ENCODE measurements at regions not wholly inside any gene's neighbourhood (a gene's known extent, or its start where the extent isn't known, plus 50 kb on each side); places are given as distances from the start of the nearest gene placed in this dataset.

DNA sequence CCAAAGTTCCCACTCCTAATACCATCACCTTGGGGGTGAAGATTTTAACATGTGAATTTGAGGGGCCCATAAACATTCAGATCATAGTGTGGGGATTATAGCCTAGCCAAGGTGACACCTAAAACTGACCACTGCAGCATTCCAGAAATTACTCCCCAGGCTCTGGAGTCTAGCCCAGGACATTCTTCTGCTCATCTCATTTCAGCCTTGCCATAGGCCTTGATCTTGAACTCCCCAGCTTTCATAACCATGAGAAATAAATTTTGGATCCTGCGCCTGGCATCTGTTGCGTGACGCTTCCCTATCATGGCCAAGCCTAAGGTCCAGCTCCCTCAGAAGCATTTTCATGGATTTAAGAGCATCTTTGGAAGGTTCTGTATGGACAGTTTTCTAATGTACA lies 502.9 kb upstream of the THBS1 start:
- no peak for TF ChIP-seq ESRRA (IDR thresholded peaks at IDR 0.05; ENCODE audit: borderline replicate concordance, low read length)
- TF ChIP-seq, protein P1, sequence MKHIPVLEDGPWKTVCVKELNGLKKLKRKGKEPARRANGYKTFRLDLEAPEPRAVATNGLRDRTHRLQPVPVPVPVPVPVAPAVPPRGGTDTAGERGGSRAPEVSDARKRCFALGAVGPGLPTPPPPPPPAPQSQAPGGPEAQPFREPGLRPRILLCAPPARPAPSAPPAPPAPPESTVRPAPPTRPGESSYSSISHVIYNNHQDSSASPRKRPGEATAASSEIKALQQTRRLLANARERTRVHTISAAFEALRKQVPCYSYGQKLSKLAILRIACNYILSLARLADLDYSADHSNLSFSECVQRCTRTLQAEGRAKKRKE (CRISPR knock-in tag; IDR thresholded peaks at IDR 0.05; ENCODE audit: low read depth) = no peak
- TF ChIP-seq HOXB13 (CRISPR knock-in tag; IDR thresholded peaks at IDR 0.05; ENCODE audit: low read depth) = no peak
- no peak for TF ChIP-seq NR3C1 (IDR thresholded peaks at IDR 0.05)
- TF ChIP-seq CHD4 (IDR thresholded peaks at IDR 0.05; ENCODE audit: borderline replicate concordance) = no peak
- TF ChIP-seq POLR2A (IDR thresholded peaks at IDR 0.05; ENCODE audit: low read length) = no peak
- TF ChIP-seq HOXB5 (CRISPR knock-in tag; IDR thresholded peaks at IDR 0.05) = no peak
- TF ChIP-seq MAFK (IDR thresholded peaks at IDR 0.05; ENCODE audit: partially characterized antibody) = no peak
- no peak for TF ChIP-seq ZSCAN20 (CRISPR knock-in tag; IDR thresholded peaks at IDR 0.05)
- TF ChIP-seq HDAC2 (IDR thresholded peaks at IDR 0.05) = no peak
- TF ChIP-seq, protein P2, sequence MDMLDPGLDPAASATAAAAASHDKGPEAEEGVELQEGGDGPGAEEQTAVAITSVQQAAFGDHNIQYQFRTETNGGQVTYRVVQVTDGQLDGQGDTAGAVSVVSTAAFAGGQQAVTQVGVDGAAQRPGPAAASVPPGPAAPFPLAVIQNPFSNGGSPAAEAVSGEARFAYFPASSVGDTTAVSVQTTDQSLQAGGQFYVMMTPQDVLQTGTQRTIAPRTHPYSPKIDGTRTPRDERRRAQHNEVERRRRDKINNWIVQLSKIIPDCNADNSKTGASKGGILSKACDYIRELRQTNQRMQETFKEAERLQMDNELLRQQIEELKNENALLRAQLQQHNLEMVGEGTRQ (IDR thresholded peaks at IDR 0.05) = no peak
- TF ChIP-seq GATA3 (IDR thresholded peaks at IDR 0.05; ENCODE audit: borderline replicate concordance) = no peak
- no peak for TF ChIP-seq CHD2 (IDR thresholded peaks at IDR 0.05; ENCODE audit: low read length, partially characterized antibody)
- TF ChIP-seq RAD21 (conservative IDR thresholded peaks at IDR 0.05 in 1 of 2, IDR thresholded peaks at IDR 0.05 in 1 of 2) = no peak
- TF ChIP-seq, protein P3, sequence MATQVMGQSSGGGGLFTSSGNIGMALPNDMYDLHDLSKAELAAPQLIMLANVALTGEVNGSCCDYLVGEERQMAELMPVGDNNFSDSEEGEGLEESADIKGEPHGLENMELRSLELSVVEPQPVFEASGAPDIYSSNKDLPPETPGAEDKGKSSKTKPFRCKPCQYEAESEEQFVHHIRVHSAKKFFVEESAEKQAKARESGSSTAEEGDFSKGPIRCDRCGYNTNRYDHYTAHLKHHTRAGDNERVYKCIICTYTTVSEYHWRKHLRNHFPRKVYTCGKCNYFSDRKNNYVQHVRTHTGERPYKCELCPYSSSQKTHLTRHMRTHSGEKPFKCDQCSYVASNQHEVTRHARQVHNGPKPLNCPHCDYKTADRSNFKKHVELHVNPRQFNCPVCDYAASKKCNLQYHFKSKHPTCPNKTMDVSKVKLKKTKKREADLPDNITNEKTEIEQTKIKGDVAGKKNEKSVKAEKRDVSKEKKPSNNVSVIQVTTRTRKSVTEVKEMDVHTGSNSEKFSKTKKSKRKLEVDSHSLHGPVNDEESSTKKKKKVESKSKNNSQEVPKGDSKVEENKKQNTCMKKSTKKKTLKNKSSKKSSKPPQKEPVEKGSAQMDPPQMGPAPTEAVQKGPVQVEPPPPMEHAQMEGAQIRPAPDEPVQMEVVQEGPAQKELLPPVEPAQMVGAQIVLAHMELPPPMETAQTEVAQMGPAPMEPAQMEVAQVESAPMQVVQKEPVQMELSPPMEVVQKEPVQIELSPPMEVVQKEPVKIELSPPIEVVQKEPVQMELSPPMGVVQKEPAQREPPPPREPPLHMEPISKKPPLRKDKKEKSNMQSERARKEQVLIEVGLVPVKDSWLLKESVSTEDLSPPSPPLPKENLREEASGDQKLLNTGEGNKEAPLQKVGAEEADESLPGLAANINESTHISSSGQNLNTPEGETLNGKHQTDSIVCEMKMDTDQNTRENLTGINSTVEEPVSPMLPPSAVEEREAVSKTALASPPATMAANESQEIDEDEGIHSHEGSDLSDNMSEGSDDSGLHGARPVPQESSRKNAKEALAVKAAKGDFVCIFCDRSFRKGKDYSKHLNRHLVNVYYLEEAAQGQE (IDR thresholded peaks at IDR 0.05) = no peak
- TF ChIP-seq RCOR1 (IDR thresholded peaks at IDR 0.05; ENCODE audit: low read depth, low read length) = no peak
- no peak for TF ChIP-seq NPAS2 (CRISPR knock-in tag; IDR thresholded peaks at IDR 0.05; ENCODE audit: borderline replicate concordance)
- Histone ChIP-seq H3K27ac (peak overlapping the region; percentile 80), H3K9me3 (0 out of 3 replicates have a peak, but pooled peaks cover 2% of the 10 kb centered on the region), H3K4me1 (peaks cover 22% of the 10 kb centered on the region), H3K4me3 (no peak overlapping the region), H3K4me2 (peak overlapping the region; percentile 75; the same call in 1 of the 3 replicates)
- WGBS (ENCODE audit: missing lambda C conversion rate) = 100% methylated on average over 3 of the region's 3 CpGs
- ChIA-PET CTCF (no interaction called here), POLR2A (no interaction called here)
- FAIRE-seq (no peak), DNase-seq (ENCODE audit: low read depth in 1 of 2, low spot score in 1 of 2) (no peak), ATAC-seq (no peak)

DNA sequence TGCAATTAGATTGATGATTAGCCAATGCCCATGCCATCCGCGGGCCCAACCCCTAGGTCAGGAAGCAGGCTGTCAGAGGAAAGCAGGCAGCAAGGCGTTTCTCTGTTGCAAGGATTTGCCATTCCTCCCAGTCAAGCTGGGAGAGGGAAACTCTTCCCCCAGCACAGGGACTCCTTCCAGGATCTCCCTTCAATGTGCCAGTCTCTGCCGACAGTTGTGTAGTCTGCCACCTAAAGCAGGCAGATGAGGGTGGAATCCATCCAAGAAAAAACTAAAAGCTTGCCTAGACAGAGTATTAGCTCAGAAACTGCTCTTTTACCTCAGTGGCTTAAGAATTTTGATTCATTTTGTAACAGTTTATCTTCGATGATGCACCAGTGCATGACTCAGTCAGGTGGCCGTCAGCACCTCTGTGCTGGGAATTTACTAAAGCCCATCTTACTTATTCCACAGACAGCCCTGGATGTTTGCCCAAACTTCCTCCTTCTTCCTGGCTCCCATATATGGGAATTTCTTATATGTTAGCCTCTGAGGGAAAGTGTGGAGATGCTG lies 501.5 kb upstream of the THBS1 start:
- 2% methylated on average over 5 of the region's 6 CpGs for WGBS (ENCODE audit: missing lambda C conversion rate)
- Histone ChIP-seq H3K27ac (peak overlapping the region; percentile 80), H3K9me3 (0 out of 3 replicates have a peak, but pooled peaks cover 2% of the 10 kb centered on the region), H3K4me3 (peak overlapping the region; percentile 22; the same call in 1 of the 3 replicates), H3K4me2 (peak overlapping the region; percentile 75), H3K4me1 (peaks cover 22% of the 10 kb centered on the region)
- CTCF ChIA-PET = interaction anchor here (0.5 to 1.0 kb wide), 3 partner anchors 25 to 512 kb away, joined by 3 read pairs; no protein-coding TSS in a partner anchor
- FAIRE-seq = peak; percentile 39
- POLR2A ChIA-PET = interaction anchor here (1.1 kb wide), 1 partner anchor 502 kb away, joined by 5 read pairs; the partner anchor contains the start of gene THBS1
- peak; percentile 19 to 82 for DNase-seq (ENCODE audit: low read depth in 1 of 2, low spot score in 1 of 2)
- ATAC-seq = peak; percentile 94 to 98
- peak; percentile 61 to 67; a peak in 2 of 5 replicates for TF ChIP-seq JUN (IDR thresholded peaks at IDR 0.05)
- TF ChIP-seq RAD21 (conservative IDR thresholded peaks at IDR 0.05 in 1 of 2, IDR thresholded peaks at IDR 0.05 in 1 of 2) = peak in 1 of 2 experiments; percentile 58; a peak in 2 of 5 replicates
- peak; percentile 85 for TF ChIP-seq JUNB (IDR thresholded peaks at IDR 0.05)
- peak; percentile 69 to 78; a peak in 4 of 5 replicates for TF ChIP-seq EP300 (IDR thresholded peaks at IDR 0.05)
- TF ChIP-seq CEBPB (IDR thresholded peaks at IDR 0.05) = peak in 1 of 2 experiments; percentile 63; a peak in 2 of 4 replicates
- TF ChIP-seq RARB (CRISPR knock-in tag; IDR thresholded peaks at IDR 0.05) = no peak
- TF ChIP-seq, protein P2 (IDR thresholded peaks at IDR 0.05) = no peak
- TF ChIP-seq, protein P4, sequence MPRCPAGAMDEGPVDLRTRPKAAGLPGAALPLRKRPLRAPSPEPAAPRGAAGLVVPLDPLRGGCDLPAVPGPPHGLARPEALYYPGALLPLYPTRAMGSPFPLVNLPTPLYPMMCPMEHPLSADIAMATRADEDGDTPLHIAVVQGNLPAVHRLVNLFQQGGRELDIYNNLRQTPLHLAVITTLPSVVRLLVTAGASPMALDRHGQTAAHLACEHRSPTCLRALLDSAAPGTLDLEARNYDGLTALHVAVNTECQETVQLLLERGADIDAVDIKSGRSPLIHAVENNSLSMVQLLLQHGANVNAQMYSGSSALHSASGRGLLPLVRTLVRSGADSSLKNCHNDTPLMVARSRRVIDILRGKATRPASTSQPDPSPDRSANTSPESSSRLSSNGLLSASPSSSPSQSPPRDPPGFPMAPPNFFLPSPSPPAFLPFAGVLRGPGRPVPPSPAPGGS (IDR thresholded peaks at IDR 0.05) = peak; percentile 49; the same call in 1 of the 3 replicates
- TF ChIP-seq POLR2A (IDR thresholded peaks at IDR 0.05; ENCODE audit: low read length) = no peak
- TF ChIP-seq SMC3 (IDR thresholded peaks at IDR 0.05) = peak; percentile 36; the same call in 2 of the 3 replicates
- peak; percentile 75 for TF ChIP-seq FOSL2 (IDR thresholded peaks at IDR 0.05)
- peak; percentile 78 for TF ChIP-seq FOSL2 (CRISPR knock-in tag; IDR thresholded peaks at IDR 0.05)
- peak; percentile 58; the same call in 1 of the 2 replicates for TF ChIP-seq GATA3 (IDR thresholded peaks at IDR 0.05; ENCODE audit: borderline replicate concordance)
- TF ChIP-seq, protein P5, sequence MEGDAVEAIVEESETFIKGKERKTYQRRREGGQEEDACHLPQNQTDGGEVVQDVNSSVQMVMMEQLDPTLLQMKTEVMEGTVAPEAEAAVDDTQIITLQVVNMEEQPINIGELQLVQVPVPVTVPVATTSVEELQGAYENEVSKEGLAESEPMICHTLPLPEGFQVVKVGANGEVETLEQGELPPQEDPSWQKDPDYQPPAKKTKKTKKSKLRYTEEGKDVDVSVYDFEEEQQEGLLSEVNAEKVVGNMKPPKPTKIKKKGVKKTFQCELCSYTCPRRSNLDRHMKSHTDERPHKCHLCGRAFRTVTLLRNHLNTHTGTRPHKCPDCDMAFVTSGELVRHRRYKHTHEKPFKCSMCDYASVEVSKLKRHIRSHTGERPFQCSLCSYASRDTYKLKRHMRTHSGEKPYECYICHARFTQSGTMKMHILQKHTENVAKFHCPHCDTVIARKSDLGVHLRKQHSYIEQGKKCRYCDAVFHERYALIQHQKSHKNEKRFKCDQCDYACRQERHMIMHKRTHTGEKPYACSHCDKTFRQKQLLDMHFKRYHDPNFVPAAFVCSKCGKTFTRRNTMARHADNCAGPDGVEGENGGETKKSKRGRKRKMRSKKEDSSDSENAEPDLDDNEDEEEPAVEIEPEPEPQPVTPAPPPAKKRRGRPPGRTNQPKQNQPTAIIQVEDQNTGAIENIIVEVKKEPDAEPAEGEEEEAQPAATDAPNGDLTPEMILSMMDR (IDR thresholded peaks at IDR 0.05) = no peak

Measured in A549 (cell line).